ENCODE measurements at regions not wholly inside any gene's neighbourhood (a gene's known extent, or its start where the extent isn't known, plus 50 kb on each side); places are given as distances from the start of the nearest gene placed in this dataset.

DNA sequence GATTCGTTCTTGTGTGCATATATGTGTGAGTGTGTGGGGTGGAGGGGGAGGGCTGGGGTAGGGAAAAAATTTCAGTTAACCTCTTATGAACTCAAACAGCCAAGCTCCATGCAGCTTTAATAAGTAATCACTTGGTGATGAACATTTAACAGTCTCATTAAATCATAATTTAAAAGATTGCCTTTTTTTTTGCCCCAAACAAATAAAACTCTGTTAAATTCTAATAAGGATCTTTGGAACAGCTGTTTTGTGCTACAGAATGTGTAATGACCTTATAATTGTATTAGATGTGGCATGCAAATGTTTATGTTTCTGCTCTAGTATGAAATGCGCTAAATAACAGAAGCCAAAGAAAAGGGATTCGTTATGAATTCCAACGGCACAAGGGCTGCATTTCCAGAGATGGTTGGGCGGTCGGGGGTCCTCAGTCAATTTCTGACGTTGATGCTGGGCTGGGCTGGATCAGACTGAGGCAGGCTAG, 80.0 kb upstream of the RORA start:
- TF ChIP-seq TEAD4 (CRISPR knock-in tag; IDR thresholded peaks at IDR 0.05) (no peak), NR1H2 (CRISPR knock-in tag; IDR thresholded peaks at IDR 0.05) (no peak)
- TF ChIP-seq, protein P1, sequence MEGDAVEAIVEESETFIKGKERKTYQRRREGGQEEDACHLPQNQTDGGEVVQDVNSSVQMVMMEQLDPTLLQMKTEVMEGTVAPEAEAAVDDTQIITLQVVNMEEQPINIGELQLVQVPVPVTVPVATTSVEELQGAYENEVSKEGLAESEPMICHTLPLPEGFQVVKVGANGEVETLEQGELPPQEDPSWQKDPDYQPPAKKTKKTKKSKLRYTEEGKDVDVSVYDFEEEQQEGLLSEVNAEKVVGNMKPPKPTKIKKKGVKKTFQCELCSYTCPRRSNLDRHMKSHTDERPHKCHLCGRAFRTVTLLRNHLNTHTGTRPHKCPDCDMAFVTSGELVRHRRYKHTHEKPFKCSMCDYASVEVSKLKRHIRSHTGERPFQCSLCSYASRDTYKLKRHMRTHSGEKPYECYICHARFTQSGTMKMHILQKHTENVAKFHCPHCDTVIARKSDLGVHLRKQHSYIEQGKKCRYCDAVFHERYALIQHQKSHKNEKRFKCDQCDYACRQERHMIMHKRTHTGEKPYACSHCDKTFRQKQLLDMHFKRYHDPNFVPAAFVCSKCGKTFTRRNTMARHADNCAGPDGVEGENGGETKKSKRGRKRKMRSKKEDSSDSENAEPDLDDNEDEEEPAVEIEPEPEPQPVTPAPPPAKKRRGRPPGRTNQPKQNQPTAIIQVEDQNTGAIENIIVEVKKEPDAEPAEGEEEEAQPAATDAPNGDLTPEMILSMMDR (IDR thresholded peaks at IDR 0.05), result no peak

All from WTC11 (cell line).